ENCODE measurements at regions not wholly inside any gene's neighbourhood (a gene's known extent, or its start where the extent isn't known, plus 50 kb on each side); places are given as distances from the start of the nearest gene placed in this dataset.

GRCh38 chr2:210873631-210874030 is 317.2 kb downstream of the CPS1 start (continued):
- TF ChIP-seq POLR2AphosphoS5 (IDR thresholded peaks at IDR 0.05; ENCODE audit: low read depth) (no peak), REST (IDR thresholded peaks at IDR 0.05; ENCODE audit: unreplicated experiment) (no peak), STAT1 (IDR thresholded peaks at IDR 0.05; ENCODE audit: unreplicated experiment) (no peak), NANOG (IDR thresholded peaks at IDR 0.05; ENCODE audit: borderline replicate concordance) (no peak)

GRCh38 chr2:210884227-210884626 is 327.8 kb downstream of the CPS1 start:
- DNase-seq (ENCODE audit: low spot score) (no peak), ATAC-seq (no peak)
- Histone ChIP-seq H3K79me2 (replicated peaks; ENCODE audit: insufficient read depth) (no peaks in the 10 kb centered on the region), H3K4me3 (no peak overlapping the region), H3K27ac (ENCODE audit: low read depth) (no peak overlapping the region), H3K36me3 (ENCODE audit: insufficient read depth) (no peaks in the 10 kb centered on the region), H3F3A (replicated peaks; ENCODE audit: low read depth) (no peaks in the 10 kb centered on the region), H3K27me3 (ENCODE audit: insufficient read depth) (no peaks in the 10 kb centered on the region), H2AFZ (no peak overlapping the region), H3K9me2 (ENCODE audit: insufficient read depth) (peaks cover 5% of the 10 kb centered on the region; the same call in 1 of the 2 replicates), H4K20me1 (replicated peaks; ENCODE audit: insufficient read depth) (no peaks in the 10 kb centered on the region), H3K4me1 (ENCODE audit: insufficient read depth) (no peaks in the 10 kb centered on the region), H3K4me2 (no peak overlapping the region)
- Mint-ChIP-seq H3K27me3 (ENCODE audit: insufficient read depth, low read depth, poor library complexity) (no peaks in the 10 kb centered on the region), H3K27ac (no peak overlapping the region; the same call in 1 of the 2 replicates), H3K9me3 (peaks cover 4% of the 10 kb centered on the region; the same call in 1 of the 3 replicates), H3K4me1 (no peaks in the 10 kb centered on the region), H3K4me3 (no peak overlapping the region), H3K36me3 (ENCODE audit: low read depth) (no peaks in the 10 kb centered on the region)
- TF ChIP-seq POLR2AphosphoS5 (IDR thresholded peaks at IDR 0.05; ENCODE audit: low read depth) (no peak), JUNB (IDR thresholded peaks at IDR 0.05; ENCODE audit: unreplicated experiment) (no peak), REST (IDR thresholded peaks at IDR 0.05; ENCODE audit: unreplicated experiment) (no peak)

- H4K20me1 ChIP-seq (replicated peaks; ENCODE audit: insufficient read depth), result no peaks in the 10 kb centered on the region
- H3K4me1 Mint-ChIP-seq, result no peaks in the 10 kb centered on the region
- no peaks in the 10 kb centered on the region for H3F3A ChIP-seq (replicated peaks; ENCODE audit: low read depth)
- H3K4me3 ChIP-seq, result no peak overlapping the region
- H3K4me2 ChIP-seq, result no peak overlapping the region
- no peaks in the 10 kb centered on the region; the same call in none of the 2 replicates for H3K9me2 ChIP-seq (ENCODE audit: insufficient read depth)
- no peaks in the 10 kb centered on the region; the same call in 2 of the 3 replicates for H3K36me3 Mint-ChIP-seq (ENCODE audit: low read depth)
- peaks cover 2% of the 10 kb centered on the region for H3K27me3 Mint-ChIP-seq (ENCODE audit: insufficient read depth, low read depth, poor library complexity)
- H3K9me3 Mint-ChIP-seq, result peaks cover 7% of the 10 kb centered on the region
- no peaks in the 10 kb centered on the region for H3K27me3 ChIP-seq (ENCODE audit: insufficient read depth)
- no peaks in the 10 kb centered on the region for H3K4me1 ChIP-seq (ENCODE audit: insufficient read depth)
- ATAC-seq (no peak), DNase-seq (ENCODE audit: low spot score) (no peak)
- H2AFZ ChIP-seq, result no peak overlapping the region
- H3K36me3 ChIP-seq (ENCODE audit: insufficient read depth), result no peaks in the 10 kb centered on the region
- no peak overlapping the region for H3K27ac ChIP-seq (ENCODE audit: low read depth)
- no peak overlapping the region for H3K27ac Mint-ChIP-seq
- no peaks in the 10 kb centered on the region for H3K79me2 ChIP-seq (replicated peaks; ENCODE audit: insufficient read depth)
- no peak overlapping the region for H3K4me3 Mint-ChIP-seq
- TF ChIP-seq ZNF462 (CRISPR knock-in tag; IDR thresholded peaks at IDR 0.05), result no peak
These were observed 331.6 kb downstream of the CPS1 start for GRCh38 chr2:210888035-210888434.

Measured in GM23338 (cell line).